Body of pancreas (tissue), 4 donors: ENCODE measurements at regions not wholly inside any gene's neighbourhood (a gene's known extent, or its start where the extent isn't known, plus 50 kb on each side); places are given as distances from the start of the nearest gene placed in this dataset.

ENCODE experiments used
- ATAC-seq: fragments of 150-250 bp; one replicate; pipeline ENCODE4 v1.9.1; 2016
- DNase-seq, 4 donors: peaks; one replicate each; pipeline ENCODE4 v3.0.0-alpha.2; 2019
- H3K27ac ChIP-seq, 4 donors: fragments of 200-600 bp; sonication (generic); 1 replicate in 3 of 4; 2 replicates in 1 of 4; pipeline versions ENCODE4 v1.5.1 to v1.6.1; 2016 to 2019; ENCODE audit warnings: mild to moderate bottlenecking in 1 of 4, mixed read lengths in 1 of 4, moderate library complexity in 1 of 4
- H3K27me3 ChIP-seq, 2 donors: fragments of 200-600 bp; sonication (generic); one replicate each; pipeline ENCODE4 v1.6.0; 2016; ENCODE audit warnings: mild to moderate bottlenecking in 1 of 2
- H3K36me3 ChIP-seq, 2 donors: fragments of 200-600 bp; sonication (generic); replicated peaks in 1 of 2; 2 replicates each; pipeline ENCODE4 v1.5.1; 2016; ENCODE audit warnings: low read depth in 2 of 2; ENCODE audit not compliant: insufficient read depth in 1 of 2
- H3K4me1 ChIP-seq: fragments of 200-600 bp; sonication (generic); one replicate; pipeline ENCODE4 v1.6.0; 2016
- H3K4me3 ChIP-seq, 2 donors: fragments of 200-600 bp; sonication (generic); 1 replicate in 1 of 2; 2 replicates in 1 of 2; pipeline ENCODE4 v1.5.1; 2016 to 2019
- H3K9me3 ChIP-seq, 3 donors: fragments of 200-600 bp; sonication (generic); 1 replicate in 2 of 3; 2 replicates in 1 of 3; pipeline ENCODE4 v1.5.1; 2016
- CTCF ChIP-seq, 7 experiments: fragments of 450-650 bp in 4 of 7; fragments of 200-600 bp in 3 of 7; sonication (generic) in 3 of 7; IDR thresholded peaks; one replicate each; pipeline ENCODE4 v1.5.1; 2016 to 2019; ENCODE audit warnings: antibody characterized with exemption in 7 of 7
- POLR2A ChIP-seq, 3 donors: fragments of 450-650 bp; IDR thresholded peaks; one replicate each; pipeline ENCODE4 v1.6.1; 2016; ENCODE audit warnings: antibody characterized with exemption in 3 of 3, mild to moderate bottlenecking in 2 of 3
- WGBS, 2 donors: methylation state at CpG; one replicate each; pipeline ENCODE4 v1.1.5; 2017; 5-methylcytosine and 5-hydroxymethylcytosine counted together
- intact Hi-C: fragments of 100-400 bp; cut with DNase I; formaldehyde crosslinking; loops from one replicate; pipeline ENCODE4 v1.15.1; 2023

- TF ChIP-seq CTCF (IDR thresholded peaks at IDR 0.05) (no peak), POLR2A (IDR thresholded peaks at IDR 0.05) (no peak)
- ATAC-seq (no peak), DNase-seq (no peak)
- no peaks in the 10 kb centered on the region for H3K9me3 ChIP-seq
- no peaks in the 10 kb centered on the region for H3K4me1 ChIP-seq
- no peak overlapping the region for H3K27ac ChIP-seq
- no peak overlapping the region for H3K4me3 ChIP-seq
- intact Hi-C loops: no loop called here
- H3K27me3 ChIP-seq: no peaks in the 10 kb centered on the region
- 53 to 68% methylated on average over 3 of the region's 3 CpGs for WGBS, 2 donors
- H3K36me3 ChIP-seq: no peaks in the 10 kb centered on the region
These were observed 1323.0 kb upstream of the GJE1 start for GRCh38 chr6:140809694-140810101.

- 41 to 43% methylated on average over 1 of the region's 1 CpG for WGBS, 2 donors
These were observed 1326.3 kb upstream of the GJE1 start for GRCh38 chr6:140806431-140806830.

GRCh38 chr6:140794544-140794943, 1338.2 kb upstream of the GJE1 start:
- no peaks in the 10 kb centered on the region for H3K27me3 ChIP-seq
- ATAC-seq: no peak
- no peak overlapping the region for H3K4me3 ChIP-seq
- H3K27ac ChIP-seq: no peak overlapping the region
- H3K36me3 ChIP-seq: no peaks in the 10 kb centered on the region
- H3K4me1 ChIP-seq: no peaks in the 10 kb centered on the region
- no peaks in the 10 kb centered on the region for H3K9me3 ChIP-seq
- TF ChIP-seq POLR2A (IDR thresholded peaks at IDR 0.05) (no peak), CTCF (IDR thresholded peaks at IDR 0.05) (no peak)
- intact Hi-C loops: no loop called here
- no peak for DNase-seq

More at GRCh38 chr6:140806431-140806830, 1326.3 kb upstream of the GJE1 start:
- no peak for DNase-seq
- Histone ChIP-seq H3K4me3 (no peak overlapping the region), H3K9me3 (no peaks in the 10 kb centered on the region), H3K27me3 (no peaks in the 10 kb centered on the region), H3K36me3 (no peaks in the 10 kb centered on the region), H3K4me1 (no peaks in the 10 kb centered on the region), H3K27ac (no peak overlapping the region)
- intact Hi-C loops: no loop called here
- ATAC-seq: no peak
- no peak for TF ChIP-seq POLR2A (IDR thresholded peaks at IDR 0.05)
- no peak for TF ChIP-seq CTCF (IDR thresholded peaks at IDR 0.05)

GRCh38 chr6:140790109-140790508, 1342.6 kb upstream of the GJE1 start:
- Histone ChIP-seq H3K27ac (no peak overlapping the region), H3K27me3 (no peaks in the 10 kb centered on the region), H3K4me1 (no peaks in the 10 kb centered on the region), H3K36me3 (no peaks in the 10 kb centered on the region), H3K4me3 (no peak overlapping the region), H3K9me3 (no peaks in the 10 kb centered on the region)
- intact Hi-C loops: no loop called here
- TF ChIP-seq CTCF (IDR thresholded peaks at IDR 0.05): no peak
- no peak for TF ChIP-seq POLR2A (IDR thresholded peaks at IDR 0.05)
- no peak for ATAC-seq
- no peak for DNase-seq
- WGBS, 2 donors: 72 to 88% methylated on average over 5 of the region's 5 CpGs

GRCh38 chr6:140789466-140789865, 1343.3 kb upstream of the GJE1 start:
- WGBS, 2 donors: 67 to 78% methylated on average over 1 of the region's 1 CpG
- DNase-seq: no peak
- Histone ChIP-seq H3K9me3 (no peaks in the 10 kb centered on the region), H3K4me1 (no peaks in the 10 kb centered on the region), H3K27me3 (no peaks in the 10 kb centered on the region), H3K27ac (no peak overlapping the region), H3K36me3 (no peaks in the 10 kb centered on the region), H3K4me3 (no peak overlapping the region)
- no peak for TF ChIP-seq POLR2A (IDR thresholded peaks at IDR 0.05)
- no peak for TF ChIP-seq CTCF (IDR thresholded peaks at IDR 0.05)
- no peak for ATAC-seq
- intact Hi-C loops: no loop called here
